Lower leg skin (tissue), 3 donors: ENCODE measurements at regions not wholly inside any gene's neighbourhood (a gene's known extent, or its start where the extent isn't known, plus 50 kb on each side); places are given as distances from the start of the nearest gene placed in this dataset.

Experiments used
- CTCF ChIP-seq, 3 donors: fragments of 450-650 bp; IDR thresholded peaks; one replicate each; pipeline ENCODE4 v1.5.1; 2016; ENCODE audit warnings: antibody characterized with exemption in 3 of 3, mild to moderate bottlenecking in 3 of 3, moderate library complexity in 2 of 3
- POLR2A ChIP-seq, 2 donors: fragments of 450-650 bp; IDR thresholded peaks; one replicate each; pipeline ENCODE4 v1.6.1; 2016 to 2017; ENCODE audit warnings: antibody characterized with exemption in 2 of 2, mild to moderate bottlenecking in 1 of 2, moderate library complexity in 1 of 2

- no peak for TF ChIP-seq CTCF (IDR thresholded peaks at IDR 0.05)
- no peak for TF ChIP-seq POLR2A (IDR thresholded peaks at IDR 0.05)
Observed at GRCh38 chr12:83537428-83538053, 850.8 kb downstream of the TMTC2 start.
